ENCODE measurements at regions not wholly inside any gene's neighbourhood (a gene's known extent, or its start where the extent isn't known, plus 50 kb on each side); places are given as distances from the start of the nearest gene placed in this dataset.

DNA sequence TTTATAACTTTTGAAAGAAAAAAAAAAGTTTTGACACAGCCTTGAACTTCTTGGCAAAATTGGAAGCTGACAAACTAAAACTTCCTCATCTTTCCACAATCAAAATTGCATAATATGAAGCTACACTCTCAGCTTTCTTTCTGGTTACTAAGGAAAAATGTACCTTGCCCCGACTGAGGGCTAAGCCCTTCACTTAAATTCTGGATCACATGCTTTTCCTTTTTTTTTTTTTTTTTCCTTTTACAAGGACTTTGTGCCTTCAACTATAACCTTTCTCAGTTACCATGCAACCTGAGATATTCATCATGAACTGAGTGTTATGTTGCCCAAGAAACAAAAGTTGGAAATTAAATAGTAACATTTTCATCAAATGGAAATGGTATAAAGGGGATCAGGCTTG is 188.5 kb upstream of the CARD18 start:
- TF ChIP-seq POLR2AphosphoS5 (IDR thresholded peaks at IDR 0.05; ENCODE audit: borderline replicate concordance, low read depth, low read length) (no peak), EZH2 (IDR thresholded peaks at IDR 0.05) (no peak), FOXP2 (optimal IDR thresholded peaks at IDR 0.05; ENCODE audit: control extremely low read depth, extremely low read length, insufficient read depth) (no peak)
